Kidney epithelial cell (primary cell): ENCODE measurements at regions not wholly inside any gene's neighbourhood (a gene's known extent, or its start where the extent isn't known, plus 50 kb on each side); places are given as distances from the start of the nearest gene placed in this dataset.

Experiments
- DNase-seq: peaks from one replicate; pipeline ENCODE4 v3.0.0-alpha.2; 2010; ENCODE audit warnings: low read depth
- H3K27me3 ChIP-seq: 2 replicates; pipeline ENCODE4 v1.6.0; 2011; ENCODE audit warnings: low read length; ENCODE audit not compliant: control insufficient read depth, insufficient read depth
- H3K36me3 ChIP-seq: 2 replicates; pipeline ENCODE4 v1.5.1; 2011; ENCODE audit warnings: low read length; ENCODE audit not compliant: control insufficient read depth, insufficient read depth
- H3K4me3 ChIP-seq: 2 replicates; pipeline ENCODE4 v1.5.1; 2011; ENCODE audit warnings: low read depth, mild to moderate bottlenecking, control low read depth, low read length
- TF ChIP-seq, protein P1 (sequence below): IDR thresholded peaks from 2 replicates; pipeline ENCODE4 v1.5.1; 2011; ENCODE audit warnings: mild to moderate bottlenecking, moderate library complexity, low read length, control low read depth, inconsistent platforms; ENCODE audit not compliant: insufficient read depth, poor library complexity, severe bottlenecking

DNA sequence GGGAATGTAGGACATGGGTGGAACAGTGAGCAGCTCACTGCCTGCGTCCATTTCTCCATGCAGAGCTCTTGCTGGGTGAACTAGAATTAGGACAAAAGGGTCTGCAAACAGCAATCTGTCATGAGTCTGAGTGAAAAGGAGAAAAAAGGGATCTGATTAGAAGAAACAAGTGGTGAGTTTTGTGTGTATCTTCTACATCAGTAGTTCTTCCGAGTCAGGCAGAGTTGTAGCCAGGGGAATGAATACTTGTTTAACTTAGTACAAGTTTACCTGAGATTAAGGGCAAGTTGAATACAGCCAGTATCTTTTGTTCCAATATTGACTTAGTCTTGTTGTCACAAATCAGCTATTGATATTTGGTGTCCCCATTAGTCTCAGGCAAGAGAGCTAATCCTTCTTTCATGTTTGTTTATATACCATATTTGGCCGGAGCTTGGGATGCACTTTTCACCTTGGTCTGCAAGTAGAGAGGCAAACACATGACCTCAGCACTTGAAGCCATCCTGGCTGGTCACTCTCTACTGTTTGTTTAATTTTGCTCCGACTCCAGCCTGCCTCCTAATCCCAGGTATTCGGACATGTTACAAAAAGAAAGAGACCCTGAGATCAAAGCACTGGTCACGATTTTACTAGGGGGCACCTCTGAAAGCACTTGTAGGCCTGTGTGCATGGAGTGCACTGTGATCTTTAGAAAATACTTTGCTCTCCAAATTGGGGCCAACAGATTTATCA is 211.0 kb upstream of the NT5C1B start:
- no peak for DNase-seq
- TF ChIP-seq, protein P1, sequence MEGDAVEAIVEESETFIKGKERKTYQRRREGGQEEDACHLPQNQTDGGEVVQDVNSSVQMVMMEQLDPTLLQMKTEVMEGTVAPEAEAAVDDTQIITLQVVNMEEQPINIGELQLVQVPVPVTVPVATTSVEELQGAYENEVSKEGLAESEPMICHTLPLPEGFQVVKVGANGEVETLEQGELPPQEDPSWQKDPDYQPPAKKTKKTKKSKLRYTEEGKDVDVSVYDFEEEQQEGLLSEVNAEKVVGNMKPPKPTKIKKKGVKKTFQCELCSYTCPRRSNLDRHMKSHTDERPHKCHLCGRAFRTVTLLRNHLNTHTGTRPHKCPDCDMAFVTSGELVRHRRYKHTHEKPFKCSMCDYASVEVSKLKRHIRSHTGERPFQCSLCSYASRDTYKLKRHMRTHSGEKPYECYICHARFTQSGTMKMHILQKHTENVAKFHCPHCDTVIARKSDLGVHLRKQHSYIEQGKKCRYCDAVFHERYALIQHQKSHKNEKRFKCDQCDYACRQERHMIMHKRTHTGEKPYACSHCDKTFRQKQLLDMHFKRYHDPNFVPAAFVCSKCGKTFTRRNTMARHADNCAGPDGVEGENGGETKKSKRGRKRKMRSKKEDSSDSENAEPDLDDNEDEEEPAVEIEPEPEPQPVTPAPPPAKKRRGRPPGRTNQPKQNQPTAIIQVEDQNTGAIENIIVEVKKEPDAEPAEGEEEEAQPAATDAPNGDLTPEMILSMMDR: no peak
- Histone ChIP-seq H3K36me3 (no peaks in the 10 kb centered on the region), H3K27me3 (no peaks in the 10 kb centered on the region), H3K4me3 (no peak overlapping the region)

GRCh38 chr2:18799397-18799796 is 210.0 kb upstream of the NT5C1B start:
- TF ChIP-seq, protein P1: no peak
- Histone ChIP-seq H3K27me3 (no peaks in the 10 kb centered on the region), H3K4me3 (no peak overlapping the region), H3K36me3 (no peaks in the 10 kb centered on the region)
- no peak for DNase-seq

DNA sequence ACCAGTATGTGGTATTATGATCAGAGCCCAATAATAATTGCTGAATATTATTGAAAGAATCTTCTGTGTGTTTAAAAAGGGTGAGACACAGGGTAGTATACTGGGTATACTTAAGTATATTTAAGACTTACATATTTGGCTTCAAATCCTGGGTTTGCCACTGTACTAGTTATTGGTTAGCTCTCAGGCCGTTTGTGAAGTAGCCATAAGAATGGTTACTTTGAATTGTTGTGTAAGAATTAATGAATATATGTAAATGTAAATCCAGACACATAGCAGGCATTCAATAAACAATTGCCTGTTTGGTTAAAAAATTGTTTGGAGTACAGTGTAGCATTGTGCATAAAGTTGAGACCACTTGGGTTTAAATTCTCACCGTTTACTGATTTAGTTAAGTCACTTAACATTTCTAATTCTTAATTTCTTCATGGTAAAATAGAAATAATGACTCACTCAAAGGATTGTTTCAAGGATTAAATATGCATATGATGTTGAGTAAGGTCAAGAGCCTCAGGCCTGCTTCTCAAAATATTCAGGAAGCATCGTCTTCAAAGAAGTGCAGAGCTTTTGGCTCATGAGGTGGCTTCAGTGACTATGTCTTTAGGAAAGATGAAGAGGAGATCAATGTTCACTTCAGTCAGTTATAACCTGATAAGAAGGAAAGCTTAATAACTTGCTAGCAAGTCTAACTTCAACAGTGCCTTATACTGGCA is 207.9 kb upstream of the NT5C1B start:
- Histone ChIP-seq H3K36me3 (no peaks in the 10 kb centered on the region), H3K4me3 (no peak overlapping the region), H3K27me3 (no peaks in the 10 kb centered on the region)
- TF ChIP-seq, protein P1: no peak
- no peak for DNase-seq

GRCh38 chr2:18795906-18796305 is 206.5 kb upstream of the NT5C1B start:
- H3K36me3 ChIP-seq: no peaks in the 10 kb centered on the region
- TF ChIP-seq, protein P1: no peak
- H3K27me3 ChIP-seq: no peaks in the 10 kb centered on the region
- no peak for DNase-seq
- no peak overlapping the region for H3K4me3 ChIP-seq

- no peak overlapping the region for H3K4me3 ChIP-seq
- TF ChIP-seq, protein P1: no peak
- H3K36me3 ChIP-seq: no peaks in the 10 kb centered on the region
- H3K27me3 ChIP-seq: no peaks in the 10 kb centered on the region
- no peak for DNase-seq
Measured at GRCh38 chr2:18792684-18793083, 203.3 kb upstream of the NT5C1B start.
